ENCODE measurements at regions not wholly inside any gene's neighbourhood (a gene's known extent, or its start where the extent isn't known, plus 50 kb on each side); places are given as distances from the start of the nearest gene placed in this dataset.
A peak's percentile ranks its signal among the peaks of the same experiment; 100 is the strongest.
"Not testable (repeated sequence)": the region's sequence is repeated elsewhere in the genome, so short reads cannot be mapped to it uniquely, and the experiment has no call there.

GRCh38 chr12:79997096-79997791 lies 62.3 kb upstream of the PPP1R12A start:
- Histone ChIP-seq H4K20me1 (no peaks in the 10 kb centered on the region), H3K27ac (peak overlapping the region in 8 of 11 experiments; percentile 38 to 74 (median 65); a peak in 16 of 22 replicates), H3K4me3 (no peak overlapping the region), H3K36me3 (no peaks in the 10 kb centered on the region), H3K27me3 (no peaks in the 10 kb centered on the region), H3K4me1 (peaks cover 11 to 22% (median 17%) of the 10 kb centered on the region in 10 experiments; a peak in 19 of 20 replicates), H3K4me2 (peak overlapping the region in 10 of 11 experiments; percentile 35 to 53 (median 44); a peak in 20 of 22 replicates), H3K9me3 (replicated peaks in 1 of 11) (peaks cover 0 to 17% (median 5%) of the 10 kb centered on the region in 11 experiments; a peak in 7 of 22 replicates), H3K9ac (no peak overlapping the region; a peak in 1 of 22 replicates)
- TF ChIP-seq Cebpa-rat (IDR thresholded peaks at IDR 0.05), result peak in 6 of 11 experiments; percentile 44 to 75 (median 64); a peak in 7 of 22 replicates

- not testable (repeated sequence) for H3K4me2 ChIP-seq, H3K9ac ChIP-seq, H3K4me3 ChIP-seq, H3K27me3 ChIP-seq, H4K20me1 ChIP-seq, H3K36me3 ChIP-seq
- Histone ChIP-seq H3K27ac (peak overlapping the region in 2 of 11 experiments; percentile 68 to 74; a peak in 2 of 22 replicates), H3K4me1 (peaks cover 11 to 22% (median 17%) of the 10 kb centered on the region in 10 experiments; a peak in 19 of 20 replicates), H3K9me3 (replicated peaks in 1 of 11) (peaks cover 0 to 12% (median 0%) of the 10 kb centered on the region in 11 experiments; a peak in 6 of 22 replicates)
These were observed 60.6 kb upstream of the PPP1R12A start for GRCh38 chr12:79995385-79996084.

GRCh38 chr12:79993106-79993862 lies 58.4 kb upstream of the PPP1R12A start:
- Histone ChIP-seq H3K4me1 (peaks cover 11 to 21% (median 16%) of the 10 kb centered on the region in 10 experiments; a peak in 19 of 20 replicates), H4K20me1 (no peaks in the 10 kb centered on the region), H3K36me3 (no peaks in the 10 kb centered on the region), H3K9me3 (replicated peaks in 1 of 11) (peaks cover 0 to 13% (median 0%) of the 10 kb centered on the region in 11 experiments; a peak in 6 of 22 replicates), H3K9ac (no peak overlapping the region), H3K4me2 (no peak overlapping the region), H3K27me3 (no peaks in the 10 kb centered on the region), H3K27ac (no peak overlapping the region), H3K4me3 (no peak overlapping the region)
- no peak for TF ChIP-seq Cebpa-rat (IDR thresholded peaks at IDR 0.05)

- Histone ChIP-seq H3K4me3 (no peak overlapping the region), H3K4me2 (no peak overlapping the region), H3K36me3 (no peaks in the 10 kb centered on the region), H3K27ac (no peak overlapping the region), H3K27me3 (no peaks in the 10 kb centered on the region), H3K9ac (no peak overlapping the region), H3K9me3 (replicated peaks in 1 of 11) (peaks cover 0 to 13% (median 0%) of the 10 kb centered on the region in 11 experiments; a peak in 6 of 22 replicates), H3K4me1 (peaks cover 1 to 5% (median 4%) of the 10 kb centered on the region in 10 experiments; a peak in 18 of 20 replicates), H4K20me1 (no peaks in the 10 kb centered on the region)
- TF ChIP-seq Cebpa-rat (IDR thresholded peaks at IDR 0.05), result no peak
These were observed 56.7 kb upstream of the PPP1R12A start for GRCh38 chr12:79991586-79991985.

- H3K27ac ChIP-seq, H3K4me1 ChIP-seq, H4K20me1 ChIP-seq, H3K9ac ChIP-seq, H3K4me2 ChIP-seq, H3K36me3 ChIP-seq, H3K4me3 ChIP-seq, H3K27me3 ChIP-seq: not testable (repeated sequence)
- H3K9me3 ChIP-seq (replicated peaks in 1 of 11), result peaks cover 0 to 13% (median 0%) of the 10 kb centered on the region in 11 experiments; a peak in 6 of 22 replicates
These were observed 55.8 kb upstream of the PPP1R12A start for GRCh38 chr12:79990509-79991338.

GRCh38 chr12:79988368-79988767 lies 53.5 kb upstream of the PPP1R12A start:
- H3K4me3 ChIP-seq, result no peak overlapping the region
- no peaks in the 10 kb centered on the region for H3K36me3 ChIP-seq
- no peak overlapping the region for H3K9ac ChIP-seq
- TF ChIP-seq Cebpa-rat (IDR thresholded peaks at IDR 0.05), result no peak
- H3K27ac ChIP-seq, result no peak overlapping the region
- peaks cover 0 to 10% (median 0%) of the 10 kb centered on the region in 11 experiments; a peak in 6 of 22 replicates for H3K9me3 ChIP-seq (replicated peaks in 1 of 11)
- H3K27me3 ChIP-seq, result no peaks in the 10 kb centered on the region
- H3K4me2 ChIP-seq, result no peak overlapping the region
- H3K4me1 ChIP-seq, result no peaks in the 10 kb centered on the region
- no peaks in the 10 kb centered on the region for H4K20me1 ChIP-seq

- Histone ChIP-seq H3K36me3 (no peaks in the 10 kb centered on the region), H3K4me1 (no peaks in the 10 kb centered on the region), H3K9ac (no peak overlapping the region), H3K27me3 (no peaks in the 10 kb centered on the region), H4K20me1 (no peaks in the 10 kb centered on the region), H3K4me3 (no peak overlapping the region), H3K9me3 (replicated peaks in 1 of 11) (peaks cover 0 to 6% (median 0%) of the 10 kb centered on the region in 11 experiments; a peak in 1 of 22 replicates), H3K27ac (no peak overlapping the region), H3K4me2 (no peak overlapping the region)
- TF ChIP-seq Cebpa-rat (IDR thresholded peaks at IDR 0.05), result no peak
These were observed 52.8 kb upstream of the PPP1R12A start for GRCh38 chr12:79987731-79988130.

All from BLaER1 treated with 17β-estradiol and CSF1 and Interleukin-3, amounts not matched to agents 10 nM and 100 nM (cell line).